ENCODE measurements at regions not wholly inside any gene's neighbourhood (a gene's known extent, or its start where the extent isn't known, plus 50 kb on each side); places are given as distances from the start of the nearest gene placed in this dataset.

DNA sequence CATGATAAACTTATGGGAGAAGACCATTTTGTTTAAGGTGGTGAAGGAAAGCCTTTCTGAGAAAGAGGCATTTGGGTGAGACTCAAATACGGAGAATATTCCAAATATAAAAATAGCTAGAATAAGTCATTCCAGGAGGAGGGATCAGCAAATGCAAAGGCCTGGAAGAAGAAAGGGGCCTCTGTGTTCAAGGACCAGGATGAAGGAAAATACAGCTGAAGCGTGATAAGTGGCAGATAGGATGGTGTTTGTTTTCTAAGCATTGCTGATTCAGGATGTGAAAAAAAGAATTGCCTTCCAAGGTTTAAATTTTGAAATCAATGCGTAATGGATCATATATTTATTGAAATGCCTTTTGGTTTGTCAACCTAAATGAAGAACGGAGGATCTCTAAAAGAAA, 59.4 kb upstream of the CAST start:
- Histone ChIP-seq H3F3A (replicated peaks; ENCODE audit: insufficient read depth) (no peaks in the 10 kb centered on the region), H3K4me2 (no peak overlapping the region), H4K20me1 (ENCODE audit: insufficient read depth) (no peaks in the 10 kb centered on the region), H3K9me3 (no peaks in the 10 kb centered on the region), H3K4me1 (ENCODE audit: control insufficient read depth in 1 of 2, insufficient read depth in 2 of 2, low read depth in 1 of 2, low read length in 1 of 2) (peaks cover 0 to under 1% of the 10 kb centered on the region in 2 experiments; a peak in 1 of 4 replicates), H3K27ac (ENCODE audit: low read depth in 2 of 2, low read length in 1 of 2) (no peak overlapping the region), H2AFZ (ENCODE audit: low read depth) (no peak overlapping the region), H3K27me3 (ENCODE audit: insufficient read depth) (no peaks in the 10 kb centered on the region), H3K36me3 (replicated peaks in 1 of 2; ENCODE audit: control insufficient read depth in 1 of 2, insufficient read depth in 2 of 2, low read length in 1 of 2) (no peaks in the 10 kb centered on the region), H3K4me3 (ENCODE audit: low read depth in 2 of 2, low read length in 1 of 2) (no peak overlapping the region), H3K79me2 (ENCODE audit: insufficient read depth) (no peaks in the 10 kb centered on the region), H3K9ac (no peak overlapping the region), H3K9me2 (no peaks in the 10 kb centered on the region)
- POLR2A ChIA-PET = no interaction called here
- WGBS (ENCODE audit: low lambda C conversion rate) = 93% methylated on average over 4 of the region's 4 CpGs
- TF ChIP-seq GABPA (IDR thresholded peaks at IDR 0.05; ENCODE audit: low read depth) = no peak
- TF ChIP-seq, protein P1, sequence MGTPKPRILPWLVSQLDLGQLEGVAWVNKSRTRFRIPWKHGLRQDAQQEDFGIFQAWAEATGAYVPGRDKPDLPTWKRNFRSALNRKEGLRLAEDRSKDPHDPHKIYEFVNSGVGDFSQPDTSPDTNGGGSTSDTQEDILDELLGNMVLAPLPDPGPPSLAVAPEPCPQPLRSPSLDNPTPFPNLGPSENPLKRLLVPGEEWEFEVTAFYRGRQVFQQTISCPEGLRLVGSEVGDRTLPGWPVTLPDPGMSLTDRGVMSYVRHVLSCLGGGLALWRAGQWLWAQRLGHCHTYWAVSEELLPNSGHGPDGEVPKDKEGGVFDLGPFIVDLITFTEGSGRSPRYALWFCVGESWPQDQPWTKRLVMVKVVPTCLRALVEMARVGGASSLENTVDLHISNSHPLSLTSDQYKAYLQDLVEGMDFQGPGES (IDR thresholded peaks at IDR 0.05; ENCODE audit: low read depth, low read length) = no peak
- TF ChIP-seq RAD21 (IDR thresholded peaks at IDR 0.05; ENCODE audit: low read length) = no peak
- TF ChIP-seq MEF2A (IDR thresholded peaks at IDR 0.05; ENCODE audit: borderline replicate concordance, low read depth) = no peak
- no peak for TF ChIP-seq PBX3 (IDR thresholded peaks at IDR 0.05)
- TF ChIP-seq NFIC (IDR thresholded peaks at IDR 0.05; ENCODE audit: borderline replicate concordance) = no peak
- no peak for TF ChIP-seq MXI1 (IDR thresholded peaks at IDR 0.05; ENCODE audit: low read depth, low read length)
- TF ChIP-seq, protein P2, sequence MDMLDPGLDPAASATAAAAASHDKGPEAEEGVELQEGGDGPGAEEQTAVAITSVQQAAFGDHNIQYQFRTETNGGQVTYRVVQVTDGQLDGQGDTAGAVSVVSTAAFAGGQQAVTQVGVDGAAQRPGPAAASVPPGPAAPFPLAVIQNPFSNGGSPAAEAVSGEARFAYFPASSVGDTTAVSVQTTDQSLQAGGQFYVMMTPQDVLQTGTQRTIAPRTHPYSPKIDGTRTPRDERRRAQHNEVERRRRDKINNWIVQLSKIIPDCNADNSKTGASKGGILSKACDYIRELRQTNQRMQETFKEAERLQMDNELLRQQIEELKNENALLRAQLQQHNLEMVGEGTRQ (IDR thresholded peaks at IDR 0.05; ENCODE audit: borderline replicate concordance, low read depth, low read length) = no peak
- no peak for TF ChIP-seq GATA2 (CRISPR knock-in tag; IDR thresholded peaks at IDR 0.05)
- TF ChIP-seq RCOR1 (IDR thresholded peaks at IDR 0.05; ENCODE audit: low read length) = no peak
- TF ChIP-seq TAF1 (IDR thresholded peaks at IDR 0.05; ENCODE audit: borderline replicate concordance, low read depth, low read length) = no peak
- TF ChIP-seq TEAD4 (IDR thresholded peaks at IDR 0.05; ENCODE audit: borderline replicate concordance, insufficient read depth) = no peak
- no peak for TF ChIP-seq RFX5 (IDR thresholded peaks at IDR 0.05; ENCODE audit: low read length)
- no peak for TF ChIP-seq CHD2 (IDR thresholded peaks at IDR 0.05; ENCODE audit: low read length, partially characterized antibody)
- TF ChIP-seq RXRA (IDR thresholded peaks at IDR 0.05; ENCODE audit: borderline replicate concordance, low read depth) = no peak
- TF ChIP-seq FOXM1 (IDR thresholded peaks at IDR 0.05; ENCODE audit: low read depth) = no peak
- TF ChIP-seq USF1 (IDR thresholded peaks at IDR 0.05; ENCODE audit: borderline replicate concordance, low read depth) = no peak
- no peak for TF ChIP-seq JUND (IDR thresholded peaks at IDR 0.05)
- DNase-seq = no peak
- CTCF ChIA-PET = interaction anchor here (0.7 to 6.9 kb wide), 21 partner anchors 9 to 746 kb away, joined by 3 to 112 read pairs (median 5); no protein-coding TSS in a partner anchor
